GM18907 (cell line): ENCODE measurements at regions not wholly inside any gene's neighbourhood (a gene's known extent, or its start where the extent isn't known, plus 50 kb on each side); places are given as distances from the start of the nearest gene placed in this dataset.

Experiments used
- ATAC-seq: cut with Tn5 transposase; IDR thresholded peaks from one replicate; pipeline ENCODE4 v1.9.1; 2021; ENCODE audit warnings: mild to moderate bottlenecking, moderate library complexity; ENCODE audit not compliant: unreplicated experiment

- no peak for ATAC-seq
Measured at GRCh38 chr14:84167026-84167425, 1362.9 kb upstream of the FLRT2 start.

DNA sequence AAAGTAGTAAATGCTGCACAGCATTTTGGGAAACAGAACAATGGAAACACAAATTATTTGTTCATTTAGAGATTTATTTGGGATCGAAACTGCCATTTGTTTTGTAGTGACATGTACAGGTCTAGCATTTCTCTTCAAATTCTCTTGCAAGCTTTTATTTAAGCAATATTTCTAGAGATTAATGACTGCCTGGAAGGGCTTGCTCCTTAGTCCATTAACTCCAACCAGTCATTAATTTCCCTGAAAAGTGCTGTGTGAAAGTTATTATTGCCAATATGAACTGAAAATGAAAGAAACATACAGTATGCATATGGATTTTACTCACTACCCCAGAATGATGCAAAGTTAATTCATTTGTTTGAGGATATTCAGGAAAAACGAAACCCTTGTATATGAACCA, 1349.6 kb upstream of the FLRT2 start:
- no peak for ATAC-seq

DNA sequence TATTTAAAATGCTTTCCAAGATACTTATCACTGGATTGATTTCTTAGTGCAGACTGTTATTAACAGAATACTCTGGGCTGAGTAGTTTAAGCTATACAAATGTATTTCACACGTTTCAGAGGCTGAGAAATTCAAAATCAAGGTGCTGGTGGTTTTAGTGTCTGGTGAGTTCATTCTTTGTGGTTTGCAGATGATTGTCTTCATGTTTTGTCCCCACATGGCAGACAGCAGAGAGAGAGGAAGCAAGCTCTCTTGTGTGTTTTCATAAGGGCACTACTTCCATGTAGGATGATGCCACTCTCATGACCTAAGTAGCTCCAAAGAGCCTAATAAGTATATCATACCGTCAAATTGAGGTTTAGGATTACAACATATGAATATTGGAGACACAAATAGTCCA, 1348.9 kb upstream of the FLRT2 start:
- ATAC-seq, result no peak

DNA sequence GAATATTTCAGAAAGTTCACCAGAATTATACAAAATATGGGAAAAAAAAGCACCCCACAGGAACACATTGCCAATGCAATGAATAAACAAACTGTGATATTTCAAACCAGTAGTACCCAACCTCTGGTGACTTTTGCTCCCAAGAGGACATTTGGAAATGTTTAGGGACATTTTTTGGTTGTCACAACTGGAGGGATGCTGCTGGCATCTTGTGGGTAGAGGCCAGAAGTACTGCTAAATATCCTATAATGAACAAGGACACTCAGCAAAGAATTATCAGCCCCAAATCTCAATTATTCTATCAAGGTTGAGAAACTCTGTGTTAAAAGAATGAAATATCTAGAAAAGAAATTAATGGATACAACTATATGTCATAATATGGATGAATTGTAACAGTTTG, 1334.4 kb upstream of the FLRT2 start:
- ATAC-seq, result no peak

GRCh38 chr14:84197704-84198103, 1332.2 kb upstream of the FLRT2 start:
- no peak for ATAC-seq

DNA sequence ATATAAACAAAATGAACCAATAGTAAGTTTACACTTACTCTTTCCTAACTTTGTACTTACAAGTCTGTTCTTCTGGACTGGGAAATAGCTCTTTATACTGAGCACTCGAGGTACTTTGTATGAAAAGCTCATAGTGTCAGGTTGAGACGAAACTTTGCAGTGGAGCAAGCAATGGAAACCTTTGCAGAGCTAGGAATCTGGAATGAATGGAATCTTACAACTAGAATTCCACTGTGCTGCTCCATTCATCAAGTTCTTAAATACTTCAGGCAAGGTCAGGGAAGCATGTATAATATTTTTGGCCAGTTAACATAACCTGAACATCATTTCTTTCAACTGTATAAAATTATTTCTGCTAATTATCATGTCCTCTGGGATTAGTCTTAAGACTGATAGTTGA, 1327.5 kb upstream of the FLRT2 start:
- no peak for ATAC-seq

DNA sequence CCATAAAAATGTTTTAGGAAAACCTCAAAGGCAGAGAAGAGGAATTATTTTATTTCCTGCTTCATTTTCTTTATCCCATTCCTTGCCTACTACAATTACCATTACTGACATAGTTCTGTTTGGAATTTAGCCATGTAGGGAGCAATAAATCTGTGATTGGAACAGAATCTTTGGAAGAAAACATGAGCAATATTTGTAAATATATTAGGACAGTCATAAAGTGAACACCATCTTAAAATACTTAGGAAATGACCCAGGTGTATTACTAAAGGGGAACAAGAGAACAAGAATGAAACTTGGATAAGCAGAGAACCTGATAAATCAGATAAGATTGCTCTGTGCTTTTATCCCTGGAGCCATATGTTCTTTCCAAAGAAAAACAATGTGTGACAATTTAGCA, 1326.0 kb upstream of the FLRT2 start:
- no peak for ATAC-seq

GRCh38 chr14:84208451-84208850, 1321.5 kb upstream of the FLRT2 start:
- no peak for ATAC-seq

GRCh38 chr14:84209031-84209430, 1320.9 kb upstream of the FLRT2 start:
- ATAC-seq, result no peak

- ATAC-seq, result no peak
Measured at GRCh38 chr14:84217066-84217465, 1312.9 kb upstream of the FLRT2 start.

GRCh38 chr14:84225268-84225667, 1304.7 kb upstream of the FLRT2 start:
- no peak for ATAC-seq

- no peak for ATAC-seq
Measured at GRCh38 chr14:84228702-84229101, 1301.2 kb upstream of the FLRT2 start.

DNA sequence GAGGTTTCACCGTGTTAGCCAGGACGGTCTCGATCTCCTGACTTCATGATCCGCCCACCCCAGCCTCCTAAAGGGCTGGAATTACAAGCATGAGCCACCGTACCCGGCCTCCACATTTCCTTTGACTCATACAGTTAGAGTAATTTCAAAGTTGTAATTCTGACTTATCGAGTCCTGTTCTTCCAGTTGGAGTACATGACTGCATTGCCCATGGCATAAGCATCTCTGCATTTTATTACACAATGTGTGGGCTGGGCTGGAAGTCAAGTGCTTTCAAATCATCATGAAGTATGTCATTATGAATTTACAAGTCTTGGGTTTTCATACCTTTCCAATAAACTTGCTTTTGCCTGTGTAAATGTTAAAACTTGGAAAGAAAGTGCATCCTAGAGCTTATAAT, 1295.7 kb upstream of the FLRT2 start:
- no peak for ATAC-seq

DNA sequence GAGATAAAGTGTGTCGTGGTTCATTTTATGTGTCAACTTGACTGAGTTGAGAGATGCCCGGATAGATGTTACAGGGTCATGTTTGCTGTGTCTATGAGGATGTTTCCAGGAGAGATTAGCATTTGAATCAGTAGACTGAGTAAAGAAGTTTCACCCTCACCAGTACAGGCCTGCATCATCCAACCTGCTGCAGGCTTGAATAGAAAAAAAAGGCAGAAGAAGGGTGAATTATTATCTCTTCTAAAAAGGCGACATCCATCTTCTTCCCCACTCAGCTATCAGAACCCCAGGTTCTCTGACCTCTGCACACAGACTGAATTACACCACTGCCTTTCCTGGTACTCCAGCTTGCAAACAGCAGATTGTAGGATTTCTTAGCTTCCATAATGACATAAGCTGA, 1293.7 kb upstream of the FLRT2 start:
- ATAC-seq, result no peak

DNA sequence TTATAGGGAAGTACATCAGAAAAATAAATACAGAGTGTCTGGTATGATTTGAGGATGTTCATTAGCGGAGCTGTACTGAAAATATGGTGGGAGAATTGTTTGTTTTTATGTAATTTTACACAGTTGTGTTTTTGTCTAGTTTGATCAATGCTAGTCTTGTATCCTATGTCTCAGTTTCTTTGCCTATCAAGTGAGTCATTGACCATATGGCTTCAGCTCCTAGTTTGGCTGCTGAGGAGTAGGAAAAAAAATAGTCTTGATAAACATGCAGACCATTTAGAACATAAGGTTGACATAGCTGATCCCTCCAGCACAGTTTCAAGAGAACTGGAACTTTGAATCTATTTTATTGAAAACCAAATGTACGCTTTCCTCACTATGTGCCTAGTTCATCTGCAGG, 1292.1 kb upstream of the FLRT2 start:
- no peak for ATAC-seq

DNA sequence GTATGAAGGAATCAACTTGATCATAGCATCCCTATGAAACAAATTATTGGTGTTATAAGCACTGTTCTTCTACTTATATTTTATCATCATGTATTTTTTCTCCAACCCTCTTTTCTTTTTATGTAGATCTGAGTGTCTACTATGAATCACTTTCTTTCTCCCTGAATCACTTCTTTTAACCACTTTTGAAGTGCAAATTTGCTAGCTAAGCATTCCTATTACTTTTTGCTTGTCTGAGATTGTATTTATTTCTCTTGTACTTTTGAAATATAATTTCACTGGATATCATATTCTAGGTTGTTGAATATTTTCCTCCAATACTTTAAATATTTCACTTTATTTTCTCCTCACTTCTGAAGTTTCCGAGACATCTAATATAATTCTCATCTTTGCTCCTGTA, 1282.3 kb upstream of the FLRT2 start:
- ATAC-seq, result no peak

- ATAC-seq, result no peak
Measured at GRCh38 chr14:84250893-84251292, 1279.1 kb upstream of the FLRT2 start.

DNA sequence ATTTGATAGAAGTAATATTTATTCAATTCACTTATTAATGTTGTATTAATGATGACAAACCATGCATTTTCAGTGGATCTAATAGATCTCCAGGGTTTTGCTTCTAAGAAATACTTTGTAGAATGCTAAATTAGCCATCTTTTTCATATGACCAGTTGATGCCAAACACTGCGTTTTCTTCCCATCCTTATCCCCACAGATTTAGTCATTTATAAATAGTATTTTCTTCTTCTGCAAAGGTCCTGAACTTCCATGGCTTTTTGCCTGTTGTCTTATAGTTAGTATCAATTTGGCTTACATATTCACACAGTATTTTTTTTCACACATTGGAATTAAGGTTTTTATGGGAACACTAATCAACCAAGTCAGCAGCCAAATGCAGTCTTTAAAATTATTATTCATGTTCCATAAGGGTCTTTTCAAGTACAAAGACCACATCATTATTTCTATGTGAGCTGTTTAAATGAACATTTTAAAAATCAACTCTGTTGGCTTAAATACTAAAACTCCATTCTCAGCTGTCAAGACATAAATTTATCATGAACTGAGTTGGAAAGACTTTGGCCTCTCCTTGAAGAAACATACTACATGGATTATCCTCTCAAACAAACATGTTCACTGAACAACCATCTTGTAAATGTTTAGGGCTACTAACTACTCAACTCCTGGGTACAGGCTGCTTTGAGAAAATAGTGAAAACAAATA, 1278.4 kb upstream of the FLRT2 start:
- ATAC-seq, result no peak

- ATAC-seq, result no peak
Measured at GRCh38 chr14:84252706-84253105, 1277.2 kb upstream of the FLRT2 start.

DNA sequence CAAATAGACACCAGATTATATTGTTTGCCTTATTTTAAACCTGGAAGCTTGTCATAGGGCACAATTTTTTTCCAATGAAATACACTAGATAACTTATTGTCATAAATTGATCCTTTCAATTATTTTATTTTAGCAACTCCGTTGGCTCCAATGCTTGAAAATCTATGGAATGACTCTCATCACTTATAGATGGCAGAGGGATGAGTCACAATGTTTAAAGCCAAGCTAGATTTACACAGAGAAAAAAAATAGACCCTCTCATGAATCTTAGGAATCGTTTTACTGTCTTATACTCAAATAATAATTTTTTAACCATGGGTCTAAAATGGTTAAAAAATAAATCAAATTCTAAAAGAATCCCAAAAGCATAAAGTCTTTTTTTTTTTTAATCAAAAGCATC, 1276.6 kb upstream of the FLRT2 start:
- no peak for ATAC-seq

DNA sequence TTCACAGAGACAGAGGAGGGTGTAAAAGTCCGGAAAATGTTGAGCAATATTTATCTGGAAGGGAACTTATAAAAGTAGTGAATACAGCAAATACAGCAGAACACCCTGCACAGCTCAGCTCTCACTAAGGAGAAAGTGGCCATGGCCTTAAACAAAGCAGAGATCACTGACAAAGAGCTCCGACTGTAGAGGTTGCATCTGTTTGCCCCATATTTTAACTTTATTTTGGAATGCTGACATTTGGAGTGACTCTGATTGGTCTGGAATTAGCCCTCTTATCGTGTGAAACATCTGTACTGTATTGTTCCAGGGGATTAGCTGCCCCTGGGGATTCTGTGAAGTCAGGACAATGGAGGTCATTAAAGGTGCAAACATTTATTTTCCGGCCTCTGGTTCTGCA, 1275.7 kb upstream of the FLRT2 start:
- no peak for ATAC-seq

- ATAC-seq, result no peak
Measured at GRCh38 chr14:84262932-84263331, 1267.0 kb upstream of the FLRT2 start.

GRCh38 chr14:84272290-84272721, 1257.6 kb upstream of the FLRT2 start:
- ATAC-seq, result no peak
